K562 (cell line): ENCODE measurements at regions not wholly inside any gene's neighbourhood (a gene's known extent, or its start where the extent isn't known, plus 50 kb on each side); places are given as distances from the start of the nearest gene placed in this dataset.

Source experiments
- BRD4 ChIP-seq: fragments of 200-600 bp; sonication (generic); IDR thresholded peaks from 2 replicates; pipeline ENCODE4 v1.6.1; 2017; ENCODE audit warnings: inconsistent platforms
- CTCF ChIP-seq, 3 experiments: IDR thresholded peaks in 2 of 3; conservative IDR thresholded peaks in 1 of 3; 2 replicates each; pipeline ENCODE4 v1.5.1; 2011 to 2012; ENCODE audit warnings: low read length in 3 of 3, mild to moderate bottlenecking in 3 of 3, control low read depth in 2 of 3, improper control_type of control experiment in 1 of 3, inconsistent platforms in 1 of 3, low read depth in 1 of 3, mixed read lengths in 1 of 3, moderate library complexity in 1 of 3; ENCODE audit not compliant: insufficient read depth in 2 of 3
- TEAD2 ChIP-seq: fragments of 450-650 bp; IDR thresholded peaks from 2 replicates; pipeline ENCODE4 v1.6.1; 2016; ENCODE audit warnings: missing genetic modification characterization, control low read depth, missing compliant biosample characterization
- ZNF347 ChIP-seq: fragments of 450-650 bp; formaldehyde crosslinking; IDR thresholded peaks from 2 replicates; pipeline ENCODE4 v1.4.0; 2020; ENCODE audit warnings: low read depth, mild to moderate bottlenecking, moderate library complexity
- ZNF444 ChIP-seq: fragments of 250-450 bp; sonication (Bioruptor Pico); IDR thresholded peaks from 2 replicates; pipeline ENCODE4 v1.4.0; 2020; ENCODE audit warnings: mild to moderate bottlenecking, moderate library complexity
- ZNF518B ChIP-seq: fragments of 250-450 bp; sonication (Bioruptor Pico); IDR thresholded peaks from 2 replicates; pipeline ENCODE4 v1.5.0; 2021; ENCODE audit warnings: mild to moderate bottlenecking, moderate library complexity

GRCh38 chr12:38025916-38026315 is 290.7 kb upstream of the ALG10B start:
- no peak for TF ChIP-seq ZNF518B (CRISPR knock-in tag)
- no peak for TF ChIP-seq CTCF (IDR thresholded peaks at IDR 0.05 in 2 of 3, conservative IDR thresholded peaks at IDR 0.05 in 1 of 3; ENCODE audit: insufficient read depth in 2 of 3, low read depth in 1 of 3, low read length in 3 of 3)
- no peak for TF ChIP-seq BRD4
- no peak for TF ChIP-seq ZNF347 (CRISPR knock-in tag)
- TF ChIP-seq TEAD2, result no peak
- TF ChIP-seq ZNF444 (CRISPR knock-in tag), result no peak
